HCT116 (cell line): ENCODE measurements at regions not wholly inside any gene's neighbourhood (a gene's known extent, or its start where the extent isn't known, plus 50 kb on each side); places are given as distances from the start of the nearest gene placed in this dataset.

Source experiments
- ATAC-seq: fragments of 200-7000 bp; cut with Tn5 transposase; 2 replicates; pipeline ENCODE4 v1.9.1; 2020; ENCODE audit warnings: mild to moderate bottlenecking, moderate library complexity
- BruUV-seq: library from RNA; stranded (reverse); fragments of 400-500 nt; replicated peaks from 2 replicates; lab custom pipeline; 2021; lab: Mats Ljungman, UMichigan
- CTCF ChIA-PET: fragments of 300-600 bp; sonication (Branson Sonifier 250); formaldehyde crosslinking; loops from one replicate; lab custom pipeline; 2021; ENCODE audit warnings: antibody characterized with exemption; lab: Charles Lee
- POLR2A ChIA-PET: fragments of 300-600, 350-600 bp; sonication (Branson Sonifier 250); formaldehyde crosslinking; loops from one replicate; lab custom pipeline; 2021; ENCODE audit warnings: antibody characterized with exemption; lab: Charles Lee
- RAD21 ChIA-PET, 2 experiments: fragments of 300-600 bp; sonication (Branson Sonifier 250); formaldehyde crosslinking; loops; one replicate each; lab custom pipeline; 2023; ENCODE audit warnings: low total read pairs in 2 of 2; ENCODE audit not compliant: uncharacterized antibody in 2 of 2, unreplicated experiment in 2 of 2, low non-redundant PET in 1 of 2; lab: Charles Lee
- DNase-seq: peaks from one replicate; pipeline ENCODE4 v3.0.0-alpha.2; 2010; ENCODE audit warnings: low read depth, low spot score
- H2AFZ ChIP-seq: fragments of 200-600 bp; shearing (Covaris generic), sonication (generic); 2 replicates; pipeline ENCODE4 v1.6.1; 2017; ENCODE audit warnings: low read depth, mixed run types, mixed read lengths, antibody characterized with exemption, low read length; ENCODE audit not compliant: poor library complexity, severe bottlenecking
- H3K27ac ChIP-seq: 2 replicates; pipeline ENCODE4 v1.5.1; 2012; ENCODE audit warnings: low read depth, low read length
- H3K27me3 ChIP-seq: fragments of 200-600 bp; sonication (generic); 2 replicates; pipeline ENCODE4 v1.6.1; 2016; ENCODE audit warnings: mixed run types, low read length, mixed read lengths; ENCODE audit not compliant: insufficient read depth
- H3K36me3 ChIP-seq, 2 experiments: fragments of 200-500 bp in 1 of 2; fragments of 200-600 bp in 1 of 2; sonication (Bioruptor generic) in 1 of 2; sonication (generic) in 1 of 2; 2 replicates each; pipeline versions ENCODE4 v1.5.1 to v1.6.1; 2014 to 2016; ENCODE audit warnings: low read length in 2 of 2, inconsistent platforms in 1 of 2, mixed read lengths in 1 of 2, mixed run types in 1 of 2; ENCODE audit not compliant: insufficient read depth in 2 of 2, control insufficient read depth in 1 of 2
- H3K4me1 ChIP-seq, 2 experiments: fragments of 200-600 bp in 1 of 2; sonication (generic) in 1 of 2; 2 replicates each; pipeline versions ENCODE4 v1.5.1 to v1.6.1; 2012 to 2017; ENCODE audit warnings: low read length in 2 of 2, inconsistent platforms in 1 of 2, mild to moderate bottlenecking in 1 of 2, mixed read lengths in 1 of 2, mixed run types in 1 of 2, moderate library complexity in 1 of 2; ENCODE audit not compliant: insufficient read depth in 2 of 2, control insufficient read depth in 1 of 2
- H3K4me2 ChIP-seq: fragments of 200-600 bp; sonication (generic); 2 replicates; pipeline ENCODE4 v1.6.1; 2017; ENCODE audit warnings: mixed run types, low read length, mixed read lengths
- H3K4me3 ChIP-seq, 2 experiments: fragments of 200-600 bp in 1 of 2; sonication (generic) in 1 of 2; replicated peaks in 1 of 2; 2 replicates each; pipeline ENCODE4 v1.5.1; 2011 to 2016; ENCODE audit warnings: low read length in 2 of 2, control low read depth in 1 of 2, low read depth in 1 of 2, mild to moderate bottlenecking in 1 of 2, mixed read lengths in 1 of 2, mixed run types in 1 of 2
- H3K79me2 ChIP-seq: fragments of 200-600 bp; sonication (generic); 2 replicates; pipeline ENCODE4 v1.6.1; 2017; ENCODE audit warnings: mild to moderate bottlenecking, mixed run types, low read length, moderate library complexity, mixed read lengths; ENCODE audit not compliant: insufficient read depth
- H3K9ac ChIP-seq: fragments of 200-600 bp; sonication (generic); 2 replicates; pipeline ENCODE4 v1.6.1; 2016; ENCODE audit warnings: low read length, mixed read lengths
- H3K9me2 ChIP-seq: fragments of 200-600 bp; sonication (generic), shearing (Covaris generic); 2 replicates; pipeline ENCODE4 v1.6.1; 2017; ENCODE audit warnings: mixed run types, mild to moderate bottlenecking, moderate library complexity; ENCODE audit not compliant: insufficient read depth
- H3K9me3 ChIP-seq, 2 experiments: fragments of 200-500 bp in 1 of 2; fragments of 200-600 bp in 1 of 2; sonication (Bioruptor generic) in 1 of 2; sonication (generic) in 1 of 2; 2 replicates each; pipeline ENCODE4 v1.6.1; 2014 to 2017; ENCODE audit warnings: low read length in 2 of 2, mixed read lengths in 2 of 2, inconsistent platforms in 1 of 2, low read depth in 1 of 2, mild to moderate bottlenecking in 1 of 2, mixed run types in 1 of 2, moderate library complexity in 1 of 2; ENCODE audit not compliant: control insufficient read depth in 1 of 2, insufficient read depth in 1 of 2
- H4K20me1 ChIP-seq: fragments of 200-600 bp; sonication (generic), shearing (Covaris generic); 2 replicates; pipeline ENCODE4 v1.6.1; 2017; ENCODE audit warnings: mixed run types, mild to moderate bottlenecking, moderate library complexity; ENCODE audit not compliant: insufficient read depth
- CBX3 ChIP-seq: IDR thresholded peaks from 2 replicates; pipeline ENCODE4 v1.6.1; 2012; ENCODE audit warnings: low read depth
- EZH2 ChIP-seq: fragments of 200-600 bp; sonication (generic); IDR thresholded peaks from 2 replicates; pipeline ENCODE4 v1.6.1; 2017; ENCODE audit warnings: antibody characterized with exemption, mixed run types
- POLR2A ChIP-seq: IDR thresholded peaks from 2 replicates; pipeline ENCODE4 v1.7.0; 2011; ENCODE audit warnings: borderline replicate concordance; ENCODE audit not compliant: insufficient read depth, insufficient read length; ENCODE audit errors: extremely low read depth
- SIN3A ChIP-seq: IDR thresholded peaks from 2 replicates; pipeline ENCODE4 v1.6.1; 2012; ENCODE audit warnings: low read depth
- TCF7L2 ChIP-seq: IDR thresholded peaks from 2 replicates; pipeline ENCODE4 v1.7.0; 2011; ENCODE audit warnings: borderline replicate concordance, inconsistent platforms; ENCODE audit not compliant: insufficient read depth, insufficient read length; ENCODE audit errors: extremely low read depth
- intact Hi-C: fragments of 100-400 bp; cut with micrococcal nuclease; formaldehyde crosslinking; loops from 2 replicates; pipeline ENCODE4 v1.10.0; 2022

DNA sequence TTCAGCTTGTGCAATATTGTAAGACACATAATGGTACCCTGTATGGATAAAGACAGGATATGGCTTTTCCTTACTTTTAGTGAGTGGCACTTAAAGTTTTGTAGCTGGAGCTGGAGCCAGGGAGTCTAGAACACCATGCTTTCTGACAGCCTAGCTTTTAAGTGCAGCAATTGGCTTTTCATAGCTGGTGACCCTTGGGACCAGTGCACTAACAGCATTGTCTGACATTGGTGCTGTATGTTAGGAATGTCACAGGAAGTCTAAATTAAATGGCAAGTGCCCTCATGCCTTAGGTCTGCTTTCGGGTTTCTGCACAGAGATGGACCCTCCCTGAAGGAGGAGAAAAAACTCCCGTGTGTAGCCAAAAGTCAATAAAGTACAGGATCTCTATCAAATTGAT lies 628.2 kb downstream of the NR2F2 start:
- TF ChIP-seq POLR2A (no peak), CBX3 (no peak)
- TF ChIP-seq, all 23 proteins: peak for 0
- H3K9me3 ChIP-seq = peaks cover 0 to 4% of the 10 kb centered on the region in 2 experiments; a peak in 2 of 4 replicates
- RAD21 ChIA-PET = no interaction called here

DNA sequence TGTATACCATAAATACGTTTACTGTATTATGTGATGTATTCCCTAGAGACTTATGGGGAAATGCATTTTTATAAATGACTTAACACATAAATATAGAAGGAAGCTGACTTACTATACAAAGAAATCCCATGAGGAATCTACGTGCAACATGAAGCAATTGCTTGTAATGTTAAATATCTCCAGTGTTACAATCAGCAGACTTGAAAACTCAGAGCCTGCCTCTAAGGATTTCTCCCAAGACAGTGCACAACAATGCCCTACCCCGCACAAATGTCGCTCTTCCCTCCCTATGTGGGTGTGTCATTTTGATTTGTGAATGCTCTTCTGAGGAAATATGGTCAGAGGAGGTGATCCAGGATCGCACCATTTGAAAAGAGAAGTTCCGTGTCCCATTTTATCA lies 629.0 kb downstream of the NR2F2 start:
- CTCF ChIA-PET = no interaction called here
- no peak overlapping the region for H3K27ac ChIP-seq
- DNase-seq (no peak), ATAC-seq (no peak)
- H3K9me3 ChIP-seq = peaks cover 0 to 4% of the 10 kb centered on the region in 2 experiments; a peak in 2 of 4 replicates
- no peak overlapping the region for H2AFZ ChIP-seq
- H3K4me3 ChIP-seq = no peak overlapping the region
- no TSS peak for BruUV-seq
- intact Hi-C loops = no loop called here
- RAD21 ChIA-PET = no interaction called here
- H3K4me2 ChIP-seq = no peak overlapping the region
- H3K9me2 ChIP-seq = no peaks in the 10 kb centered on the region
- POLR2A ChIA-PET = no interaction called here
- H3K79me2 ChIP-seq = no peaks in the 10 kb centered on the region
- no peaks in the 10 kb centered on the region for H3K4me1 ChIP-seq
- H4K20me1 ChIP-seq = no peaks in the 10 kb centered on the region
- no peak overlapping the region for H3K9ac ChIP-seq
- TF ChIP-seq TCF7L2 (no peak), EZH2 (no peak), SIN3A (no peak), POLR2A (no peak)
- H3K36me3 ChIP-seq = no peaks in the 10 kb centered on the region
- no peaks in the 10 kb centered on the region for H3K27me3 ChIP-seq

More for the DNA sequence above, 628.2 kb downstream of the NR2F2 start:
- H2AFZ ChIP-seq = no peak overlapping the region
- BruUV-seq = no TSS peak
- DNase-seq (no peak), ATAC-seq (no peak)
- no peak overlapping the region for H3K27ac ChIP-seq
- no peaks in the 10 kb centered on the region for H3K36me3 ChIP-seq
- H3K79me2 ChIP-seq = no peaks in the 10 kb centered on the region
- ChIA-PET CTCF (no interaction called here), POLR2A (no interaction called here)
- H3K27me3 ChIP-seq = no peaks in the 10 kb centered on the region
- H4K20me1 ChIP-seq = no peaks in the 10 kb centered on the region
- no peak overlapping the region for H3K4me3 ChIP-seq
- no peaks in the 10 kb centered on the region for H3K4me1 ChIP-seq
- intact Hi-C loops = no loop called here
- H3K9ac ChIP-seq = no peak overlapping the region
- H3K4me2 ChIP-seq = no peak overlapping the region
- H3K9me2 ChIP-seq = no peaks in the 10 kb centered on the region
